Testis (tissue), 2 donors: ENCODE measurements at regions not wholly inside any gene's neighbourhood (a gene's known extent, or its start where the extent isn't known, plus 50 kb on each side); places are given as distances from the start of the nearest gene placed in this dataset.

ENCODE experiments used
- DNase-seq: peaks from one replicate; pipeline ENCODE4 v3.0.0-alpha.2; 2019
- H3K27ac ChIP-seq, 2 donors: fragments of 200-600 bp; sonication (generic); one replicate each; pipeline ENCODE4 v1.5.1; 2019
- H3K27me3 ChIP-seq: fragments of 200-600 bp; sonication (generic); one replicate; pipeline ENCODE4 v1.5.1; 2019
- H3K36me3 ChIP-seq: fragments of 200-600 bp; sonication (generic); one replicate; pipeline ENCODE4 v1.5.1; 2017; ENCODE audit warnings: low read depth; ENCODE audit errors: missing control alignments
- H3K4me1 ChIP-seq: fragments of 200-600 bp; sonication (generic); one replicate; pipeline ENCODE4 v1.5.1; 2019
- H3K4me3 ChIP-seq, 2 donors: fragments of 200-600 bp; sonication (generic); one replicate each; pipeline ENCODE4 v1.5.1; 2017 to 2019
- H3K9me3 ChIP-seq: fragments of 200-600 bp; sonication (generic); one replicate; pipeline ENCODE4 v1.5.1; 2017
- CTCF ChIP-seq, 3 experiments: fragments of 450-650 bp in 2 of 3; fragments of 200-600 bp in 1 of 3; sonication (generic) in 1 of 3; IDR thresholded peaks; one replicate each; pipeline ENCODE4 v1.5.1; 2016 to 2019; ENCODE audit warnings: antibody characterized with exemption in 3 of 3, mild to moderate bottlenecking in 2 of 3, moderate library complexity in 1 of 3
- POLR2A ChIP-seq: fragments of 450-650 bp; IDR thresholded peaks from one replicate; pipeline ENCODE4 v1.6.1; 2017; ENCODE audit warnings: antibody characterized with exemption, mild to moderate bottlenecking, moderate library complexity
- WGBS, 2 donors: methylation state at CpG; one replicate each; pipeline ENCODE4 v1.1.5; 2018; 5-methylcytosine and 5-hydroxymethylcytosine counted together
- intact Hi-C: fragments of 100-400 bp; cut with DNase I; formaldehyde crosslinking; loops from one replicate; pipeline ENCODE4 v1.15.1; 2023; ENCODE audit warnings: low total_unique reads

- TF ChIP-seq POLR2A (no peak), CTCF (IDR thresholded peaks at IDR 0.05) (no peak)
- Histone ChIP-seq H3K9me3 (no peaks in the 10 kb centered on the region), H3K4me3 (no peak overlapping the region), H3K27me3 (no peaks in the 10 kb centered on the region), H3K36me3 (no peaks in the 10 kb centered on the region), H3K4me1 (no peaks in the 10 kb centered on the region), H3K27ac (no peak overlapping the region)
- WGBS, 2 donors = 24 to 28% methylated on average over 1 of the region's 1 CpG
- no peak for DNase-seq
- intact Hi-C loops = no loop called here
Observed at GRCh38 chr4:11739992-11740391, 311.3 kb upstream of the HS3ST1 start.

GRCh38 chr4:11736978-11737377 lies 308.3 kb upstream of the HS3ST1 start:
- Histone ChIP-seq H3K27me3 (no peaks in the 10 kb centered on the region), H3K27ac (no peak overlapping the region), H3K4me3 (no peak overlapping the region), H3K36me3 (no peaks in the 10 kb centered on the region), H3K4me1 (no peaks in the 10 kb centered on the region), H3K9me3 (no peaks in the 10 kb centered on the region)
- no peak for TF ChIP-seq POLR2A
- TF ChIP-seq CTCF (IDR thresholded peaks at IDR 0.05) = no peak
- DNase-seq = no peak
- intact Hi-C loops = no loop called here
- 80 to 85% methylated on average over 2 of the region's 2 CpGs for WGBS, 2 donors

- intact Hi-C loops = no loop called here
- no peak for DNase-seq
Observed at GRCh38 chr4:11735651-11736050, 307.0 kb upstream of the HS3ST1 start.

GRCh38 chr4:11732155-11732554 lies 303.5 kb upstream of the HS3ST1 start:
- Histone ChIP-seq H3K27me3 (no peaks in the 10 kb centered on the region), H3K4me3 (no peak overlapping the region), H3K9me3 (no peaks in the 10 kb centered on the region), H3K4me1 (no peaks in the 10 kb centered on the region), H3K27ac (no peak overlapping the region), H3K36me3 (no peaks in the 10 kb centered on the region)
- intact Hi-C loops = no loop called here
- 89 to 92% methylated on average over 4 of the region's 4 CpGs for WGBS, 2 donors
- no peak for DNase-seq
- TF ChIP-seq POLR2A (no peak), CTCF (IDR thresholded peaks at IDR 0.05) (no peak)

More at GRCh38 chr4:11735651-11736050, 307.0 kb upstream of the HS3ST1 start:
- H3K4me1 ChIP-seq = no peaks in the 10 kb centered on the region
- H3K36me3 ChIP-seq = no peaks in the 10 kb centered on the region
- no peak for TF ChIP-seq POLR2A
- TF ChIP-seq CTCF (IDR thresholded peaks at IDR 0.05) = no peak
- no peak overlapping the region for H3K4me3 ChIP-seq
- H3K9me3 ChIP-seq = no peaks in the 10 kb centered on the region
- H3K27ac ChIP-seq = no peak overlapping the region
- no peaks in the 10 kb centered on the region for H3K27me3 ChIP-seq

- 86 to 100% methylated on average over 1 of the region's 1 CpG for WGBS, 2 donors
- Histone ChIP-seq H3K27me3 (no peaks in the 10 kb centered on the region), H3K4me3 (no peak overlapping the region), H3K4me1 (no peaks in the 10 kb centered on the region), H3K27ac (no peak overlapping the region), H3K36me3 (no peaks in the 10 kb centered on the region), H3K9me3 (no peaks in the 10 kb centered on the region)
- TF ChIP-seq CTCF (IDR thresholded peaks at IDR 0.05) (no peak), POLR2A (no peak)
- no peak for DNase-seq
- intact Hi-C loops = no loop called here
Observed at GRCh38 chr4:11730545-11730944, 301.9 kb upstream of the HS3ST1 start.
